T-helper 2 cell treated with Interferon-gamma antibody and Interleukin-4, amounts not matched to agents 5 μg/mL and 100 μg/mL, for 36 hours (primary cell): ENCODE measurements at regions not wholly inside any gene's neighbourhood (a gene's known extent, or its start where the extent isn't known, plus 50 kb on each side); places are given as distances from the start of the nearest gene placed in this dataset.

Source experiments
- DNase-seq: peaks from one replicate; pipeline ENCODE4 v3.0.0; 2021; ENCODE audit warnings: low spot score
- H3K27ac Mint-ChIP-seq: one replicate; pipeline ENCODE4 v1.8.0; 2021; ENCODE audit warnings: mild to moderate bottlenecking, mixed read lengths
- H3K27me3 Mint-ChIP-seq: one replicate; pipeline ENCODE4 v1.8.0; 2021; ENCODE audit warnings: low read depth, mixed read lengths
- H3K36me3 Mint-ChIP-seq: one replicate; pipeline ENCODE4 v1.8.0; 2021; ENCODE audit warnings: low read depth, mixed read lengths
- H3K4me1 Mint-ChIP-seq: one replicate; pipeline ENCODE4 v1.8.0; 2021; ENCODE audit warnings: low read depth, mixed read lengths
- H3K4me3 Mint-ChIP-seq: one replicate; pipeline ENCODE4 v1.8.0; 2022; ENCODE audit warnings: mild to moderate bottlenecking, moderate library complexity, mixed read lengths
- H3K9me3 Mint-ChIP-seq: one replicate; pipeline ENCODE4 v1.8.0; 2021; ENCODE audit warnings: mixed read lengths

DNA sequence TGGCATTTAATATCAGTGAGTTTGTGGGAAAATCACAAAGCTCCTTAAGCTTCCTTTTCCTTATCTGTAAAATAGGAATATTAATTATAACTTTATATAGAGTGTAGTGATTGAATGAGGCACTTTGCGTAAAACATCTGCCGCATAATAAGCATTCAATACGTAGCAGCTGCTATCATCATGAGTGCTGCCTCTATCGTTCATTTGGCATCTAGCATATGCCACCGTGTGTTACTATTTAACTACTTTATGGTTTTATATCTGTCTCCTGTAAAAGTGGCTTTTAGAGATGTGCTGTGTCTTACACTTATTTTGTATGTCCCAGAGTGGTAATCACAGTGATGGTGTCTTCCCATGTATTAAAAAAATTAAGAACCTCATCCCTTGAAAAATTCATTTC lies 729.6 kb downstream of the SORCS3 start:
- Mint-ChIP-seq H3K4me1 (no peaks in the 10 kb centered on the region), H3K36me3 (no peaks in the 10 kb centered on the region), H3K4me3 (no peak overlapping the region), H3K27me3 (no peaks in the 10 kb centered on the region), H3K9me3 (no peaks in the 10 kb centered on the region), H3K27ac (no peak overlapping the region)
- DNase-seq = no peak

DNA sequence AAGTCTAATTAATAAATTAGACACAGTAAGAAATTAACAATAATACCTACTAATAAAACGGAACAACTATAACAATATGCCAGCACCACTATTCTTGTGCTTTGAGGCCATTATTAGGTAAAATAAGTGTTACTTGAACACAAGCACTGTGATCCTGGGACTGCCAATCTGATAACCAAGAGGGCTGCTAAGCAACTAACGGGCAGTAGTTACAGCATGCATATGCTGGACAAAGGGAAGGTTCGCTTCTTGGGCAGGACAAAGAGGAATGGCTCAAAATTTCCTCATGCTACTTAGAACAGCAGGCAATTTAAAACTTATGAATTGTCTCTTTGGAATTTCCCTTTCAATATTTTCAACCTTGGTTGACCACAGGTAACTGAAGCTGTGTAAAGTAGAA lies 718.6 kb downstream of the SORCS3 start:
- Mint-ChIP-seq H3K36me3 (no peaks in the 10 kb centered on the region), H3K27me3 (no peaks in the 10 kb centered on the region), H3K27ac (no peak overlapping the region), H3K9me3 (no peaks in the 10 kb centered on the region), H3K4me3 (no peak overlapping the region), H3K4me1 (no peaks in the 10 kb centered on the region)
- DNase-seq = no peak

DNA sequence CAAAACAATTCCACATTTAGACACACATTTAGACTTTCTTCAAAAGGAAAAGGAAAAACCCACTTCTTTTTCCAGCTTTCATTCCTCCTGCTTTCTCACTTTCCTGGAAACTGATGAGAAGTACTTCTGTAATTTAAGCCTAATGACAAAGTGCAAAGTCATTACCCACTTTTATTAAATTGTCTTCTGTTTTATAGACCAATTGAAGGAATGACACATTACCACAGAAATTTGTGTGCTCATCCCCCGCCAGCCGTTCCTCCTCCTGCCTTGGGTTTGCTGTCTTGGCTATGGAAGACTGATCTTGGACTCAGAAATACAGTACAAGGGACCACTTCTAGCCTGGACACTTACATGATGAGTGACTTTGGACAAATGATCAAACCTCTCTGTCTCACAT lies 717.8 kb downstream of the SORCS3 start:
- no peak overlapping the region for H3K27ac Mint-ChIP-seq
- no peaks in the 10 kb centered on the region for H3K27me3 Mint-ChIP-seq
- no peaks in the 10 kb centered on the region for H3K9me3 Mint-ChIP-seq
- H3K4me1 Mint-ChIP-seq = no peaks in the 10 kb centered on the region
- H3K36me3 Mint-ChIP-seq = no peaks in the 10 kb centered on the region
- no peak overlapping the region for H3K4me3 Mint-ChIP-seq
- no peak for DNase-seq

DNA sequence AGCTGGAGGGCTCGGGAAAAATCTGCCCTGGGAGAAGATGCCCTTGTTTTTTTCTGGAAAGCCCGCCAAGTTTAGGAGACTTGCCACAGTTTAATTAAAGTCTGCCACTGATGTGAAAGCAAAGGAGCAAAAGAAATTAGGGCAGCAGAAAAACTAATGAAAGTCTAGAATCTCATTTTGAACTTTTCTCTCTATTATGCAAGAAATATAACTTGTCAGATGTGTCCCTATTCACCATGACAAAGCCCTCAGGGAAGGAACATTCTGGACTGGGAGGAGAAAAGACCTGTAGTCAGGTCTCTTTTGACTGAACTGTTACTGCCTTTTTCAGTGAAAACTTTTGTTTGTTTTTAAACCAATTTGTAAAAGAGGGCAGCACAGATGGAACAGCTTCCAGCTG lies 715.5 kb downstream of the SORCS3 start:
- Mint-ChIP-seq H3K27ac (no peak overlapping the region), H3K4me3 (no peak overlapping the region), H3K27me3 (no peaks in the 10 kb centered on the region), H3K36me3 (no peaks in the 10 kb centered on the region), H3K9me3 (no peaks in the 10 kb centered on the region), H3K4me1 (no peaks in the 10 kb centered on the region)
- no peak for DNase-seq

DNA sequence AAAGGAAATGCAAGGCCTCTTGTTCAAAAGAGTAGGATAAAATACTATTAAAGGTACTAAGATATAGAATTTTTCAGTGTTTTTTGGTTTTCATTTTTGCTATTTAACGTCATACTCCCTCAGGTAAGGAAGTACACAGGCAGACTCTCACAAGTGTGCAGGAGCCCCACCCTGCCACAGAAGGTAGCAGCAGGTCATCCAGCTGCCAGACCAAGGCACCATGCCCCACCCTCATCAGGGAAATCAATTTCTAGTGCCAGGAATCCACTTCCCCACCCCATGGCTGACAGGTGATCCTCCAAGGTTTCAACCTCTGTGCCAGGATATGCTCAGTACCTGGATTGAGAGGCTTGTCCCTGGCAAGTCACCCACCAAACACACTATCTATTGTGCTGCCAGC lies 712.9 kb downstream of the SORCS3 start:
- Mint-ChIP-seq H3K36me3 (no peaks in the 10 kb centered on the region), H3K4me1 (no peaks in the 10 kb centered on the region), H3K27ac (no peak overlapping the region), H3K4me3 (no peak overlapping the region), H3K27me3 (no peaks in the 10 kb centered on the region), H3K9me3 (no peaks in the 10 kb centered on the region)
- DNase-seq = no peak

DNA sequence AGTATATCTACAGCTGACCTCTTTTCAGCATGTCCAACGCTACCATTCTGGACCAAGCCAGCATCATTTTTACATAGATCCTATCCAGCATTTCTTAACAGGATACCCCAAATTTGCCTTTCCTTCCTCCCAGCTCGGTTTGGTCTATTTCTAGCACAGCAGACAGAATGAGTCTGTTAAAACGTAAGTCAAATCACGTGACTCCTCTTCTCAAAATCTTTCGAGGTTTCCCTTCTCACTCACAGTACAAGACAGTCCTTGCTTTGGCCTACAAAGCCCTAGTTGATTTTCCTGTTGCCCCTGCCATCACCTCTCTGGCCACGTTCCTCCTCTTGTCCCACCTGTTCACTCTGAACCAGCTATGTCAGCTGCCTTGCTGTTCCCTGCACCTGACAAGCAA lies 711.7 kb downstream of the SORCS3 start:
- no peak overlapping the region for H3K4me3 Mint-ChIP-seq
- DNase-seq = no peak
- H3K4me1 Mint-ChIP-seq = no peaks in the 10 kb centered on the region
- H3K9me3 Mint-ChIP-seq = no peaks in the 10 kb centered on the region
- no peak overlapping the region for H3K27ac Mint-ChIP-seq
- H3K36me3 Mint-ChIP-seq = no peaks in the 10 kb centered on the region
- H3K27me3 Mint-ChIP-seq = no peaks in the 10 kb centered on the region

DNA sequence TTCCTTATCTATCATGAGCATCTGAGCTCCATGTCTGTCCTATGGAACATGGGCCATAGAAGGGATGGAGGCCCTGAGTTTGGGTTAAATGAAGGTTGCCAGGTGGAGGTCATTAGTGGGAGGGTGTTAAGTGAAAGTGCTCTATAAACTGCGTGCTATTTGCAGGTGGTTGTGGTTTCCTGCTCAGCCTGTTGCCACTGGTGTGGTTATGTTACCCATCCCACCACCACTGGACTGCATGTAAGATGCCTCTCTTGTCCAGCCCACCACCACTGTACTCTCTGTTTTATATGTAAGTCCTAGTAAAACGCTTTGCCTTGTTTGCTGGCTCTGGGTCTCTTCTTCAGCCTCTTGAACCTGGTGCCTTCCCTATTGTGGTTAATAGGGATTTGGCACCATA lies 711.2 kb downstream of the SORCS3 start:
- no peak overlapping the region for H3K4me3 Mint-ChIP-seq
- H3K9me3 Mint-ChIP-seq = no peaks in the 10 kb centered on the region
- H3K27me3 Mint-ChIP-seq = no peaks in the 10 kb centered on the region
- no peaks in the 10 kb centered on the region for H3K36me3 Mint-ChIP-seq
- H3K4me1 Mint-ChIP-seq = no peaks in the 10 kb centered on the region
- DNase-seq = no peak
- H3K27ac Mint-ChIP-seq = no peak overlapping the region

DNA sequence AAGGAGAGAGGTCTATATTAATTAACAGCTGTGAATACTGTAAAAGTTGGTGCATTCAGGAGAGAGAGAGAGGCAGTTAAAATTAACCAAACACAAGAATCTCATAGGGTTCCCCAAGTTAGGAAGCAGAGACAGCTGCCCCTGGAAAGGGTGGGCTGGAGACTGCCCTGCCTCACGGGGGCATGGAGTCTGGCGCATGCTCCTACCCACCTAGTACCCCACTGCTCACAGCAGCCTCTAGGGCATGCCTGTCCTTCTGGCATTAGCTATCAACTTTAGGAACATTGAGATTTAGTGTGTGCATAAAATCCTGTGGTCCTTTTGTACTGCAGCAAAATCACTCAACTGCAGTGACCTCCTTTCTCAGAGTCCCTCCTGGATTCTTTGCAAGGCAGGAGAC lies 710.1 kb downstream of the SORCS3 start:
- Mint-ChIP-seq H3K27ac (no peak overlapping the region), H3K36me3 (no peaks in the 10 kb centered on the region), H3K9me3 (no peaks in the 10 kb centered on the region), H3K4me3 (no peak overlapping the region), H3K27me3 (no peaks in the 10 kb centered on the region), H3K4me1 (no peaks in the 10 kb centered on the region)
- DNase-seq = no peak

DNA sequence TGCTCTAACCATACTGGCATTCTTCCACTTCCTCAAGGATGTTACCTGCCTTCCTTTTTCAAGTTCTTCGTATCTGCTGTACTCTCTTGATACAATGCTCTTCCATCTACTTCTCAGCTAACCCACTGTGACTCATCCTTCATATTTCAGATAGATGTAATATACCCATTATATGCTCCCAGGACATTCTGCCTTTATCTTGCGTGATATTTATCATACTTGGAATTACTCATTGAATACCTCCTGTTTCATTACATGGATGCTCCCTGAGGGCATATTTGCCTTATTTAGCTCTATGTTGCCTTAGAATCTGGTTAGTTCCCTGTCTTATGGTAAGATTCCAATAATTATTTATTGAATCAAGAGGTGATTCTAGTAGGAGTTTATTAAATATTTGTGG lies 706.4 kb downstream of the SORCS3 start:
- H3K4me1 Mint-ChIP-seq = no peaks in the 10 kb centered on the region
- H3K36me3 Mint-ChIP-seq = no peaks in the 10 kb centered on the region
- no peaks in the 10 kb centered on the region for H3K27me3 Mint-ChIP-seq
- no peak for DNase-seq
- H3K27ac Mint-ChIP-seq = no peak overlapping the region
- H3K4me3 Mint-ChIP-seq = no peak overlapping the region
- H3K9me3 Mint-ChIP-seq = no peaks in the 10 kb centered on the region

DNA sequence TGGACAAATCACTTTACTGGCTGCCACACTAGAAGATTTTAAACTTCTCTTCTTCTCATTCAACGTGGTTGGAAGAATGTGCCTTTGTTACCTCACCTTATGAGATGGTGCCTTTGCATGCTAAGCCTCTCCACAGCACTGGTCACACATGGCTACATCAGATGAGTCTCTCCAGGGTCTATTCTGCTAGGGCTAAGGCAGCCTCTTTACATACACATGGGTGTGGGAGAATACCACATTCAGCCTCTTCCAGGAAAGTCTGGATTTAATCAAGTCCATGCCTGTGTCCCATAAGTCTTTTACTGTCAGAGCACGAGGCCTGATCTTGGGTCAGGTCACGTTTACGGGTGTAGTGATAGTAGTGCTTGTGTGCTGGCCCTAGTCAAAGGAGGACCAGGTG lies 701.5 kb downstream of the SORCS3 start:
- no peaks in the 10 kb centered on the region for H3K36me3 Mint-ChIP-seq
- no peaks in the 10 kb centered on the region for H3K9me3 Mint-ChIP-seq
- no peaks in the 10 kb centered on the region for H3K27me3 Mint-ChIP-seq
- H3K4me3 Mint-ChIP-seq = no peak overlapping the region
- H3K4me1 Mint-ChIP-seq = no peaks in the 10 kb centered on the region
- DNase-seq = no peak
- H3K27ac Mint-ChIP-seq = no peak overlapping the region

DNA sequence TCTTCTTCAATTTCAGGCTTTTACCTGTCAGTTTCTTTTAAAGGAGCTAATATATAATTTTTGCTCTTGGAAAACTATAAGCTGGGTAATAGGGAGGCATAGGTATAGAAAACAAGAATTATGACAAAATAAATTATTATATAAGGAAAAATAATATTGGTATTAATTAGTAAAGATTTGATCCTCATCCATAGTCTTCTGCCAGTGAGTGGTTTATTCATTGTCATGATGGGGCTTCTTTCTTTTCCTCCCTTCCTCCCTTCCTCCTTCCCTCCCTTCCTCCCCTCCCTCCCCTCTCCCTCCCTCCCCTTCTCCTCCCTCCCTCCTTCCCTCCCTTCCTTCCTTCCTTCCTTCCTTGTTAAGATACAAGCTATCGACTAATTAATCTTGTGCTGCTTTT lies 698.6 kb downstream of the SORCS3 start:
- Mint-ChIP-seq H3K27ac (no peak overlapping the region), H3K4me1 (no peaks in the 10 kb centered on the region), H3K9me3 (no peaks in the 10 kb centered on the region), H3K36me3 (no peaks in the 10 kb centered on the region), H3K4me3 (no peak overlapping the region), H3K27me3 (no peaks in the 10 kb centered on the region)
- DNase-seq = no peak

DNA sequence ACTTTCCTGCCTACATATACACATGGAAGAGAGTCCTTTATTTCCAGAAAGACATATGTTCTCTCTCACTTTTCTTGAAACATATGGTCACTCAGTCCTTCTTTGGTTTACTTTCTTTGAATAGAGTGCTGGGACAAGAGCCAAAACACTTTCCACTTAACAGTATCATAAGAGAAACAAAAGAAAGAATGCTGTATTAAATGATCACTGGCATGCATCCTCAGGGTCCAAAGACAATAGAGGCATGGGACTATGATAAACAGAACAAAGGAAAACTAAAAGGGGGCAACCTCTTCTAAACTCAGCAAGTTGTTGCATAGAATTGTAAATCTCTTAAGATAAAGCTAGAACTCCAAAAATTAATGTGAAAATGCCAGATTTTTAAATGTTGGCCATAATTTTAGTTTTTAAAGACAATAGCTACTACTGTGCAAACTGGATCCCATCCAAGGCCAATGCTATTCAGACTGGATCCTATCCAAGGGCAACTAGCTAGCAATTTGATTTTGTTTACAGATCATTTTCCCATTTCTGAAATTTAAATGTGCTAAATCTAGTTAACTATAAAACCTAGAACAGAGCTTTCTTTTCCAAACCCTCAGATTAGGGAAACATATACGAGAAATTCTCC lies 687.5 kb downstream of the SORCS3 start:
- H3K27ac Mint-ChIP-seq = no peak overlapping the region
- H3K36me3 Mint-ChIP-seq = no peaks in the 10 kb centered on the region
- H3K4me1 Mint-ChIP-seq = no peaks in the 10 kb centered on the region
- no peaks in the 10 kb centered on the region for H3K27me3 Mint-ChIP-seq
- H3K9me3 Mint-ChIP-seq = no peaks in the 10 kb centered on the region
- no peak for DNase-seq
- no peak overlapping the region for H3K4me3 Mint-ChIP-seq
